ENCODE measurements at regions not wholly inside any gene's neighbourhood (a gene's known extent, or its start where the extent isn't known, plus 50 kb on each side); places are given as distances from the start of the nearest gene placed in this dataset.

DNA sequence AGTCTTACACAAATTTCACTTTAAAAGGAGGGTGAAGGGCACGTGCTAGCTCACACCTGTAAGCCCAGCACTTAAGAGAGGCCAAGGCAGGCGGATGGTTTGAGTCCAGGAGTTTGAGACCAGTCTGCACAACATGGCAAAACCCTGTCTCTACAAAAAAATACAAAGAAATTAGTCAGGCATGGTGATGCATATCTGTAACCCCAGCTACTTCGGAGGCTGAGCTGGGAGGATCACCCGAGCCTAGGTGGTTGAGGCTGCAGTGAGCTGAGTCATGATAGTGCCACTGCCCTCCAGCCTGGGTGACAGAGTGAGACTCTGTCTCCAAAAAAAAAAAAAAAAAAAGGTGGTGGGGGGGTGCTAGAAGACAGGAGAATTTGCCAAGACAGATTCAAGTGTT is 237.3 kb upstream of the KLF14 start:
- peak overlapping the region; percentile 10 for H3K9ac ChIP-seq (ENCODE audit: low read length)
- H3K27me3 ChIP-seq (ENCODE audit: insufficient read depth, low read length): no peaks in the 10 kb centered on the region
- intact Hi-C loops (cut with micrococcal nuclease): no loop called here
- no peak overlapping the region for H2AFZ ChIP-seq (ENCODE audit: low read depth, low read length, poor library complexity, severe bottlenecking)
- no peak for DNase-seq (ENCODE audit: low read depth, low spot score)
- TF ChIP-seq, protein P1, sequence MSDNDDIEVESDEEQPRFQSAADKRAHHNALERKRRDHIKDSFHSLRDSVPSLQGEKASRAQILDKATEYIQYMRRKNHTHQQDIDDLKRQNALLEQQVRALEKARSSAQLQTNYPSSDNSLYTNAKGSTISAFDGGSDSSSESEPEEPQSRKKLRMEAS (IDR thresholded peaks at IDR 0.05): 0 out of 2 replicates have a peak, but pooled peaks have one; percentile 2
- TF ChIP-seq EZH2 (IDR thresholded peaks at IDR 0.05) (no peak), JUND (IDR thresholded peaks at IDR 0.05) (no peak; the same call in 1 of the 2 replicates), CBX3 (IDR thresholded peaks at IDR 0.05; ENCODE audit: low read depth) (peak; percentile 58; the same call in 1 of the 2 replicates), FOSL1 (IDR thresholded peaks at IDR 0.05; ENCODE audit: low read depth) (peak; percentile 47; the same call in 1 of the 2 replicates)
- TF ChIP-seq, protein P2, sequence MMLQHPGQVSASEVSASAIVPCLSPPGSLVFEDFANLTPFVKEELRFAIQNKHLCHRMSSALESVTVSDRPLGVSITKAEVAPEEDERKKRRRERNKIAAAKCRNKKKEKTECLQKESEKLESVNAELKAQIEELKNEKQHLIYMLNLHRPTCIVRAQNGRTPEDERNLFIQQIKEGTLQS (IDR thresholded peaks at IDR 0.05): no peak
- BruUV-seq (replicated peaks): no TSS peak
- peak; percentile 82 for ATAC-seq
- peak overlapping the region; percentile 44; the same call in 1 of the 2 replicates for H3K27ac ChIP-seq (ENCODE audit: low read depth, low read length)
- H3K4me3 ChIP-seq (replicated peaks in 1 of 2; ENCODE audit: low read depth in 1 of 2, low read length in 2 of 2): no peak overlapping the region
- peaks cover 0 to 8% of the 10 kb centered on the region in 2 experiments; a peak in 1 of 4 replicates for H3K9me3 ChIP-seq (ENCODE audit: control insufficient read depth in 1 of 2, insufficient read depth in 1 of 2, low read depth in 1 of 2, low read length in 2 of 2)
- peaks cover 21 to 48% of the 10 kb centered on the region in 2 experiments for H3K4me1 ChIP-seq (ENCODE audit: control insufficient read depth in 1 of 2, insufficient read depth in 2 of 2, low read length in 2 of 2)
- RAD21 ChIA-PET (ENCODE audit: low non-redundant PET in 1 of 2, low total read pairs in 2 of 2, uncharacterized antibody in 2 of 2, unreplicated experiment in 2 of 2): no interaction called here
- POLR2A ChIA-PET: interaction anchor here (0.7 to 2.9 kb wide), 4 partner anchors 11 to 178 kb away, joined by 3 to 24 read pairs (median 4); no protein-coding TSS in a partner anchor
- peaks cover 0 to 21% of the 10 kb centered on the region in 2 experiments; a peak in 1 of 4 replicates for H3K36me3 ChIP-seq (ENCODE audit: control insufficient read depth in 1 of 2, insufficient read depth in 2 of 2, low read length in 2 of 2)
- H3K4me2 ChIP-seq (ENCODE audit: low read length): peak overlapping the region; percentile 34
- peaks cover 10% of the 10 kb centered on the region; the same call in 1 of the 2 replicates for H3K79me2 ChIP-seq (ENCODE audit: insufficient read depth, low read length)
- no peaks in the 10 kb centered on the region for H4K20me1 ChIP-seq (ENCODE audit: insufficient read depth)
- H3K9me2 ChIP-seq (ENCODE audit: insufficient read depth): no peaks in the 10 kb centered on the region
- CTCF ChIA-PET: interaction anchor here (1.6 to 2.6 kb wide), 2 partner anchors 11 to 12 kb away, joined by 12 to 14 read pairs; no protein-coding TSS in a partner anchor

DNA sequence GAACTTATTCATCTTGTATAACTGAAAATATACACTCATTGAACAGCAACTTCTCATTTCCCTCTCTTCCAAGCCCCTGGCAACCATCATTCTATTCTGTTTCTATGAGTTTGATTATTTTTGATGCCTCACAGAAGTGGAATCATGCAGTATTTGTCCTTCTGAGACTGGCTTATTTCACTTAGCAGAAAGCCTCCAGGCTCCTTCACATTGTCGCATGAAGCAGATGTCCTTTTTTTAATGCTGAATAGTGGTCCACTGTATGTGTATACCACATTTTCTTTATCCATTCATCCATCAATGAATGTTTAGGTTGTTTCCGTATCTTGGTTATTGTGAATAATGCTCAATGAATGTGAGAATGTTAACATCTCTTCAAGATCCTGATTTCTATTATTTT is 238.2 kb upstream of the KLF14 start:
- peaks cover 0 to 8% of the 10 kb centered on the region in 2 experiments; a peak in 1 of 4 replicates for H3K9me3 ChIP-seq (ENCODE audit: control insufficient read depth in 1 of 2, insufficient read depth in 1 of 2, low read depth in 1 of 2, low read length in 2 of 2)
- H3K9me2 ChIP-seq (ENCODE audit: insufficient read depth): no peaks in the 10 kb centered on the region
- POLR2A ChIA-PET: interaction anchor here (0.7 to 2.9 kb wide), 2 partner anchors 11 to 179 kb away, joined by 4 to 24 read pairs; no protein-coding TSS in a partner anchor
- no peak for TF ChIP-seq TCF7L2 (IDR thresholded peaks at IDR 0.05; ENCODE audit: borderline replicate concordance, extremely low read depth, insufficient read depth, insufficient read length)
- TF ChIP-seq YY1 (IDR thresholded peaks at IDR 0.05; ENCODE audit: extremely low read depth, insufficient replicate concordance, low read depth, low read length): no peak
- TF ChIP-seq POLR2AphosphoS5 (IDR thresholded peaks at IDR 0.05; ENCODE audit: low read depth, low read length): no peak
- TF ChIP-seq, protein P3, sequence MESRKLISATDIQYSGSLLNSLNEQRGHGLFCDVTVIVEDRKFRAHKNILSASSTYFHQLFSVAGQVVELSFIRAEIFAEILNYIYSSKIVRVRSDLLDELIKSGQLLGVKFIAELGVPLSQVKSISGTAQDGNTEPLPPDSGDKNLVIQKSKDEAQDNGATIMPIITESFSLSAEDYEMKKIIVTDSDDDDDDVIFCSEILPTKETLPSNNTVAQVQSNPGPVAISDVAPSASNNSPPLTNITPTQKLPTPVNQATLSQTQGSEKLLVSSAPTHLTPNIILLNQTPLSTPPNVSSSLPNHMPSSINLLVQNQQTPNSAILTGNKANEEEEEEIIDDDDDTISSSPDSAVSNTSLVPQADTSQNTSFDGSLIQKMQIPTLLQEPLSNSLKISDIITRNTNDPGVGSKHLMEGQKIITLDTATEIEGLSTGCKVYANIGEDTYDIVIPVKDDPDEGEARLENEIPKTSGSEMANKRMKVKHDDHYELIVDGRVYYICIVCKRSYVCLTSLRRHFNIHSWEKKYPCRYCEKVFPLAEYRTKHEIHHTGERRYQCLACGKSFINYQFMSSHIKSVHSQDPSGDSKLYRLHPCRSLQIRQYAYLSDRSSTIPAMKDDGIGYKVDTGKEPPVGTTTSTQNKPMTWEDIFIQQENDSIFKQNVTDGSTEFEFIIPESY (IDR thresholded peaks at IDR 0.05; ENCODE audit: extremely low read depth, insufficient replicate concordance, low read length): no peak
- no peak for TF ChIP-seq SIN3A (IDR thresholded peaks at IDR 0.05; ENCODE audit: low read depth)
- TF ChIP-seq EZH2phosphoT487 (IDR thresholded peaks at IDR 0.05; ENCODE audit: borderline replicate concordance): no peak
- TF ChIP-seq ZNF274 (IDR thresholded peaks at IDR 0.05; ENCODE audit: low read depth, low read length): no peak
- TF ChIP-seq EZH2 (IDR thresholded peaks at IDR 0.05): no peak
- no peak for TF ChIP-seq RAD21 (IDR thresholded peaks at IDR 0.05; ENCODE audit: low read depth)
- ATAC-seq: no peak
- DNase-seq (ENCODE audit: low read depth, low spot score): no peak
- peak overlapping the region; percentile 34; the same call in 1 of the 2 replicates for H3K4me2 ChIP-seq (ENCODE audit: low read length)
- peaks cover 21 to 39% of the 10 kb centered on the region in 2 experiments for H3K4me1 ChIP-seq (ENCODE audit: control insufficient read depth in 1 of 2, insufficient read depth in 2 of 2, low read length in 2 of 2)
- peaks cover 10% of the 10 kb centered on the region; the same call in 1 of the 2 replicates for H3K79me2 ChIP-seq (ENCODE audit: insufficient read depth, low read length)
- no peaks in the 10 kb centered on the region for H3K27me3 ChIP-seq (ENCODE audit: insufficient read depth, low read length)
- H3K27ac ChIP-seq (ENCODE audit: low read depth, low read length): peak overlapping the region; percentile 44; the same call in 1 of the 2 replicates
- CTCF ChIA-PET: interaction anchor here (2.6 kb wide), 1 partner anchor 10 kb away, joined by 14 read pairs; no protein-coding TSS in a partner anchor
- H3K36me3 ChIP-seq (ENCODE audit: control insufficient read depth in 1 of 2, insufficient read depth in 2 of 2, low read length in 2 of 2): peaks cover 0 to 16% of the 10 kb centered on the region in 2 experiments; a peak in 1 of 4 replicates
- H3K4me3 ChIP-seq (replicated peaks in 1 of 2; ENCODE audit: low read depth in 1 of 2, low read length in 2 of 2): no peak overlapping the region
- H2AFZ ChIP-seq (ENCODE audit: low read depth, low read length, poor library complexity, severe bottlenecking): no peak overlapping the region
- H3K9ac ChIP-seq (ENCODE audit: low read length): peak overlapping the region; percentile 10
- RAD21 ChIA-PET (ENCODE audit: low non-redundant PET in 1 of 2, low total read pairs in 2 of 2, uncharacterized antibody in 2 of 2, unreplicated experiment in 2 of 2): no interaction called here
- BruUV-seq (replicated peaks): no TSS peak
- H4K20me1 ChIP-seq (ENCODE audit: insufficient read depth): no peaks in the 10 kb centered on the region
- intact Hi-C loops (cut with micrococcal nuclease): no loop called here
